HCT116 (cell line): ENCODE measurements at regions not wholly inside any gene's neighbourhood (a gene's known extent, or its start where the extent isn't known, plus 50 kb on each side); places are given as distances from the start of the nearest gene placed in this dataset.

Experiments
- ATAC-seq: fragments of 200-7000 bp; cut with Tn5 transposase; 2 replicates; pipeline ENCODE4 v1.9.1; 2020; ENCODE audit warnings: mild to moderate bottlenecking, moderate library complexity
- BruUV-seq: library from RNA; stranded (reverse); fragments of 400-500 nt; replicated peaks from 2 replicates; lab custom pipeline; 2021; lab: Mats Ljungman, UMichigan
- CTCF ChIA-PET: fragments of 300-600 bp; sonication (Branson Sonifier 250); formaldehyde crosslinking; loops from one replicate; lab custom pipeline; 2021; ENCODE audit warnings: antibody characterized with exemption; lab: Charles Lee
- POLR2A ChIA-PET: fragments of 300-600, 350-600 bp; sonication (Branson Sonifier 250); formaldehyde crosslinking; loops from one replicate; lab custom pipeline; 2021; ENCODE audit warnings: antibody characterized with exemption; lab: Charles Lee
- RAD21 ChIA-PET, 2 experiments: fragments of 300-600 bp; sonication (Branson Sonifier 250); formaldehyde crosslinking; loops; one replicate each; lab custom pipeline; 2023; ENCODE audit warnings: low total read pairs in 2 of 2; ENCODE audit not compliant: uncharacterized antibody in 2 of 2, unreplicated experiment in 2 of 2, low non-redundant PET in 1 of 2; lab: Charles Lee
- DNase-seq: peaks from one replicate; pipeline ENCODE4 v3.0.0-alpha.2; 2010; ENCODE audit warnings: low read depth, low spot score
- H2AFZ ChIP-seq: fragments of 200-600 bp; shearing (Covaris generic), sonication (generic); 2 replicates; pipeline ENCODE4 v1.6.1; 2017; ENCODE audit warnings: low read depth, mixed run types, mixed read lengths, antibody characterized with exemption, low read length; ENCODE audit not compliant: poor library complexity, severe bottlenecking
- H3K27ac ChIP-seq: 2 replicates; pipeline ENCODE4 v1.5.1; 2012; ENCODE audit warnings: low read depth, low read length
- H3K27me3 ChIP-seq: fragments of 200-600 bp; sonication (generic); 2 replicates; pipeline ENCODE4 v1.6.1; 2016; ENCODE audit warnings: mixed run types, low read length, mixed read lengths; ENCODE audit not compliant: insufficient read depth
- H3K36me3 ChIP-seq, 2 experiments: fragments of 200-500 bp in 1 of 2; fragments of 200-600 bp in 1 of 2; sonication (Bioruptor generic) in 1 of 2; sonication (generic) in 1 of 2; 2 replicates each; pipeline versions ENCODE4 v1.5.1 to v1.6.1; 2014 to 2016; ENCODE audit warnings: low read length in 2 of 2, inconsistent platforms in 1 of 2, mixed read lengths in 1 of 2, mixed run types in 1 of 2; ENCODE audit not compliant: insufficient read depth in 2 of 2, control insufficient read depth in 1 of 2
- H3K4me1 ChIP-seq, 2 experiments: fragments of 200-600 bp in 1 of 2; sonication (generic) in 1 of 2; 2 replicates each; pipeline versions ENCODE4 v1.5.1 to v1.6.1; 2012 to 2017; ENCODE audit warnings: low read length in 2 of 2, inconsistent platforms in 1 of 2, mild to moderate bottlenecking in 1 of 2, mixed read lengths in 1 of 2, mixed run types in 1 of 2, moderate library complexity in 1 of 2; ENCODE audit not compliant: insufficient read depth in 2 of 2, control insufficient read depth in 1 of 2
- H3K4me2 ChIP-seq: fragments of 200-600 bp; sonication (generic); 2 replicates; pipeline ENCODE4 v1.6.1; 2017; ENCODE audit warnings: mixed run types, low read length, mixed read lengths
- H3K4me3 ChIP-seq, 2 experiments: fragments of 200-600 bp in 1 of 2; sonication (generic) in 1 of 2; replicated peaks in 1 of 2; 2 replicates each; pipeline ENCODE4 v1.5.1; 2011 to 2016; ENCODE audit warnings: low read length in 2 of 2, control low read depth in 1 of 2, low read depth in 1 of 2, mild to moderate bottlenecking in 1 of 2, mixed read lengths in 1 of 2, mixed run types in 1 of 2
- H3K79me2 ChIP-seq: fragments of 200-600 bp; sonication (generic); 2 replicates; pipeline ENCODE4 v1.6.1; 2017; ENCODE audit warnings: mild to moderate bottlenecking, mixed run types, low read length, moderate library complexity, mixed read lengths; ENCODE audit not compliant: insufficient read depth
- H3K9ac ChIP-seq: fragments of 200-600 bp; sonication (generic); 2 replicates; pipeline ENCODE4 v1.6.1; 2016; ENCODE audit warnings: low read length, mixed read lengths
- H3K9me2 ChIP-seq: fragments of 200-600 bp; sonication (generic), shearing (Covaris generic); 2 replicates; pipeline ENCODE4 v1.6.1; 2017; ENCODE audit warnings: mixed run types, mild to moderate bottlenecking, moderate library complexity; ENCODE audit not compliant: insufficient read depth
- H3K9me3 ChIP-seq, 2 experiments: fragments of 200-500 bp in 1 of 2; fragments of 200-600 bp in 1 of 2; sonication (Bioruptor generic) in 1 of 2; sonication (generic) in 1 of 2; 2 replicates each; pipeline ENCODE4 v1.6.1; 2014 to 2017; ENCODE audit warnings: low read length in 2 of 2, mixed read lengths in 2 of 2, inconsistent platforms in 1 of 2, low read depth in 1 of 2, mild to moderate bottlenecking in 1 of 2, mixed run types in 1 of 2, moderate library complexity in 1 of 2; ENCODE audit not compliant: control insufficient read depth in 1 of 2, insufficient read depth in 1 of 2
- H4K20me1 ChIP-seq: fragments of 200-600 bp; sonication (generic), shearing (Covaris generic); 2 replicates; pipeline ENCODE4 v1.6.1; 2017; ENCODE audit warnings: mixed run types, mild to moderate bottlenecking, moderate library complexity; ENCODE audit not compliant: insufficient read depth
- JUND ChIP-seq: IDR thresholded peaks from 2 replicates; pipeline ENCODE4 v1.6.1; 2012
- TCF7L2 ChIP-seq: IDR thresholded peaks from 2 replicates; pipeline ENCODE4 v1.7.0; 2011; ENCODE audit warnings: borderline replicate concordance, inconsistent platforms; ENCODE audit not compliant: insufficient read depth, insufficient read length; ENCODE audit errors: extremely low read depth
- ZFX ChIP-seq: fragments of 450-650 bp; IDR thresholded peaks from 2 replicates; pipeline ENCODE4 v1.6.1; 2017
- intact Hi-C: fragments of 100-400 bp; cut with micrococcal nuclease; formaldehyde crosslinking; loops from 2 replicates; pipeline ENCODE4 v1.10.0; 2022
- TF ChIP-seq, protein P1 (sequence below), 3 experiments: fragments of 200-600 bp in 1 of 3; sonication (generic) in 1 of 3; IDR thresholded peaks in 2 of 3; conservative IDR thresholded peaks in 1 of 3; 2 replicates each; pipeline ENCODE4 v1.5.1; 2012 to 2017; ENCODE audit warnings: low read depth in 2 of 3, low read length in 2 of 3, antibody characterized with exemption in 1 of 3, borderline replicate concordance in 1 of 3, control low read depth in 1 of 3, mild to moderate bottlenecking in 1 of 3, mixed read lengths in 1 of 3, mixed run types in 1 of 3, moderate library complexity in 1 of 3; ENCODE audit not compliant: insufficient read depth in 1 of 3

DNA sequence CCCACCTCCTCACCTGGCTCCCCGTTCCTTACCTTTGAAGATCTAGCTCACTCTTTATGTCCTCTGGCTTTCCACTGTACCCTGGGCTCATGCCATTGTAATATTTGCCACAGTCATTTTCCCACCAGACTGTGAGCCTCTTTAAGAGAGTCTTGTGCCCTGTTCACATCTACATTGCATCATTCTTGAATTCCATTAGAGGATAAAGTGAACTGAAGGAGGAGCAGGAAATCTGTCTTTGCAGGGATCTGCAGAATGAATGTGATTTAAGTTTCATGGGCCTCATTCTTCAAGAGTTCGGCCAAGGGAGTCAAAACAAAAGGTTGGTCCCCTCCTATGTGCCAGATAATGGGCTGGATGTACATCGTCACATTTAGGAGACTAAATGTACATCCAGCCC is 272.6 kb upstream of the CITED2 start:
- ChIA-PET POLR2A (no interaction called here), CTCF (no interaction called here)
- no peaks in the 10 kb centered on the region for H3K27me3 ChIP-seq
- no peak overlapping the region for H2AFZ ChIP-seq
- H3K9me3 ChIP-seq = no peaks in the 10 kb centered on the region
- no peaks in the 10 kb centered on the region for H3K79me2 ChIP-seq
- H3K9ac ChIP-seq = no peak overlapping the region
- ATAC-seq (no peak), DNase-seq (no peak)
- no peak overlapping the region for H3K4me3 ChIP-seq
- H3K9me2 ChIP-seq = no peaks in the 10 kb centered on the region
- no peaks in the 10 kb centered on the region for H3K36me3 ChIP-seq
- H3K4me2 ChIP-seq = no peak overlapping the region
- no TSS peak for BruUV-seq
- TF ChIP-seq JUND (no peak), TCF7L2 (no peak), ZFX (no peak)
- TF ChIP-seq, all 23 proteins: peak for 0
- RAD21 ChIA-PET = no interaction called here
- H3K27ac ChIP-seq = no peak overlapping the region
- H3K4me1 ChIP-seq = no peaks in the 10 kb centered on the region
- H4K20me1 ChIP-seq = no peaks in the 10 kb centered on the region
- intact Hi-C loops = no loop called here

DNA sequence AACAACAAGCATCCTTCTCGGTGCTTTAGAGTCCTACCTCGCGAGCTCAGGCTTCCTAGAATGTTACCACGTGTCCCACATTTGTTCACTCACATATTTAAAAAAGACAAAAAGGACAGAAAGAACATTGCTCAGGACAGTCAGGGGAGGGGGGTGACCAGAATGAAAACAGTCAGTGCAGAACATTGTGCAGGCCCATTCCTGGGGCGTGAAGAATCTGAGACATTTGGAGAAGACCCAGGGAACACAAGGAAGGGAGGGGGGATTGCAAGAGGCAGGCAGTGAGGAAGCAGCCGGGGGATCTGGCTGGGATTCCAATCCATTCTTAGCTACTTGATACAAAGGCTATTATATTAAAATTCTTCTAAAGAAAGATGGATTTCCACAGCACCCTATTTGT is 270.4 kb upstream of the CITED2 start:
- POLR2A ChIA-PET = no interaction called here
- BruUV-seq = no TSS peak
- CTCF ChIA-PET = interaction anchor here (1.1 kb wide), 1 partner anchor 9 kb away, joined by 3 read pairs; no protein-coding TSS in a partner anchor

More for the DNA sequence above, 270.4 kb upstream of the CITED2 start:
- no peak overlapping the region for H3K4me3 ChIP-seq
- H3K79me2 ChIP-seq = no peaks in the 10 kb centered on the region
- no peak overlapping the region for H2AFZ ChIP-seq
- no peak overlapping the region for H3K9ac ChIP-seq
- RAD21 ChIA-PET = no interaction called here
- no peak for ATAC-seq
- H4K20me1 ChIP-seq = no peaks in the 10 kb centered on the region
- H3K36me3 ChIP-seq = no peaks in the 10 kb centered on the region
- H3K27me3 ChIP-seq = no peaks in the 10 kb centered on the region
- intact Hi-C loops = no loop called here
- H3K27ac ChIP-seq = no peak overlapping the region
- TF ChIP-seq, protein P1, sequence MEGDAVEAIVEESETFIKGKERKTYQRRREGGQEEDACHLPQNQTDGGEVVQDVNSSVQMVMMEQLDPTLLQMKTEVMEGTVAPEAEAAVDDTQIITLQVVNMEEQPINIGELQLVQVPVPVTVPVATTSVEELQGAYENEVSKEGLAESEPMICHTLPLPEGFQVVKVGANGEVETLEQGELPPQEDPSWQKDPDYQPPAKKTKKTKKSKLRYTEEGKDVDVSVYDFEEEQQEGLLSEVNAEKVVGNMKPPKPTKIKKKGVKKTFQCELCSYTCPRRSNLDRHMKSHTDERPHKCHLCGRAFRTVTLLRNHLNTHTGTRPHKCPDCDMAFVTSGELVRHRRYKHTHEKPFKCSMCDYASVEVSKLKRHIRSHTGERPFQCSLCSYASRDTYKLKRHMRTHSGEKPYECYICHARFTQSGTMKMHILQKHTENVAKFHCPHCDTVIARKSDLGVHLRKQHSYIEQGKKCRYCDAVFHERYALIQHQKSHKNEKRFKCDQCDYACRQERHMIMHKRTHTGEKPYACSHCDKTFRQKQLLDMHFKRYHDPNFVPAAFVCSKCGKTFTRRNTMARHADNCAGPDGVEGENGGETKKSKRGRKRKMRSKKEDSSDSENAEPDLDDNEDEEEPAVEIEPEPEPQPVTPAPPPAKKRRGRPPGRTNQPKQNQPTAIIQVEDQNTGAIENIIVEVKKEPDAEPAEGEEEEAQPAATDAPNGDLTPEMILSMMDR (IDR thresholded peaks at IDR 0.05 in 2 of 3, conservative IDR thresholded peaks at IDR 0.05 in 1 of 3; ENCODE audit: borderline replicate concordance in 1 of 3, insufficient read depth in 1 of 3, low read depth in 2 of 3, low read length in 2 of 3) = no peak
- TF ChIP-seq, all 23 proteins: peak for 0
- H3K9me2 ChIP-seq = 0 out of 2 replicates have a peak, but pooled peaks cover 3% of the 10 kb centered on the region
- no peak for DNase-seq
- no peaks in the 10 kb centered on the region for H3K9me3 ChIP-seq
- H3K4me1 ChIP-seq = no peaks in the 10 kb centered on the region
- no peak overlapping the region for H3K4me2 ChIP-seq
